ENCODE measurements at regions not wholly inside any gene's neighbourhood (a gene's known extent, or its start where the extent isn't known, plus 50 kb on each side); places are given as distances from the start of the nearest gene placed in this dataset.

DNA sequence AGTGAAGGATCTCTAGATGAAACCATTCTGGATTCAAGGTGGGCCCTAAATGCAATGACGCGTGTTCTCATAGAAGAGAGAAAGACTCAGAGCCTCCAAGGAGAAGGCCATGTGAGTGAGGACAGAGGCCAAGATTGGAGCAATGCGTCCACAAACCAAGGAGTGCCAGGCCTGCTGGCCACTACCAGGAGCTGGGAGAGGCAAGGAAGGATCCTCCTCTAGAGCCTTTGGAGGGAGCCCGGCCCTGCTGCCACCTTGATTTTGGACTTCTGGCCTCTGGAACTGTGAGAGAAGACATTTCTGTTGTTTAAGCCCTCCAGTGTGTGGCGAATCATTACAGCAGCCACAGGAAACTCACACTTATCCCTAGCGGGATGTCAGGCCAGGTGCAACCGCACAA, 52.7 kb upstream of the SHANK2 start:
- Histone ChIP-seq H3K9me3 (ENCODE audit: control insufficient read depth in 1 of 2, low read length in 2 of 2) (no peaks in the 10 kb centered on the region), H3K36me3 (ENCODE audit: control insufficient read depth in 1 of 2, insufficient read depth in 2 of 2, low read length in 2 of 2) (no peaks in the 10 kb centered on the region), H3K27me3 (ENCODE audit: low read depth, low read length) (no peaks in the 10 kb centered on the region), H3K27ac (ENCODE audit: low read length) (no peak overlapping the region), H3K4me3 (ENCODE audit: low read depth in 1 of 2, low read length in 2 of 2) (no peak overlapping the region), H3K4me1 (ENCODE audit: control insufficient read depth in 1 of 2, insufficient read depth in 2 of 2, low read length in 2 of 2) (no peaks in the 10 kb centered on the region)

GRCh38 chr11:71304491-71304890, 52.1 kb upstream of the SHANK2 start:
- no peaks in the 10 kb centered on the region for H3K36me3 ChIP-seq (ENCODE audit: control insufficient read depth in 1 of 2, insufficient read depth in 2 of 2, low read length in 2 of 2)
- no peaks in the 10 kb centered on the region for H3K27me3 ChIP-seq (ENCODE audit: low read depth, low read length)
- H3K4me1 ChIP-seq (ENCODE audit: control insufficient read depth in 1 of 2, insufficient read depth in 2 of 2, low read length in 2 of 2) = no peaks in the 10 kb centered on the region
- H3K4me3 ChIP-seq (ENCODE audit: low read depth in 1 of 2, low read length in 2 of 2) = no peak overlapping the region
- H3K9me3 ChIP-seq (ENCODE audit: control insufficient read depth in 1 of 2, low read length in 2 of 2) = no peaks in the 10 kb centered on the region
- H3K27ac ChIP-seq (ENCODE audit: low read length) = no peak overlapping the region

GRCh38 chr11:71304045-71304444, 51.7 kb upstream of the SHANK2 start:
- no peaks in the 10 kb centered on the region for H3K27me3 ChIP-seq (ENCODE audit: low read depth, low read length)
- H3K27ac ChIP-seq (ENCODE audit: low read length) = no peak overlapping the region
- H3K36me3 ChIP-seq (ENCODE audit: control insufficient read depth in 1 of 2, insufficient read depth in 2 of 2, low read length in 2 of 2) = no peaks in the 10 kb centered on the region
- H3K4me1 ChIP-seq (ENCODE audit: control insufficient read depth in 1 of 2, insufficient read depth in 2 of 2, low read length in 2 of 2) = no peaks in the 10 kb centered on the region
- H3K9me3 ChIP-seq (ENCODE audit: control insufficient read depth in 1 of 2, low read length in 2 of 2) = no peaks in the 10 kb centered on the region
- no peak overlapping the region for H3K4me3 ChIP-seq (ENCODE audit: low read depth in 1 of 2, low read length in 2 of 2)

DNA sequence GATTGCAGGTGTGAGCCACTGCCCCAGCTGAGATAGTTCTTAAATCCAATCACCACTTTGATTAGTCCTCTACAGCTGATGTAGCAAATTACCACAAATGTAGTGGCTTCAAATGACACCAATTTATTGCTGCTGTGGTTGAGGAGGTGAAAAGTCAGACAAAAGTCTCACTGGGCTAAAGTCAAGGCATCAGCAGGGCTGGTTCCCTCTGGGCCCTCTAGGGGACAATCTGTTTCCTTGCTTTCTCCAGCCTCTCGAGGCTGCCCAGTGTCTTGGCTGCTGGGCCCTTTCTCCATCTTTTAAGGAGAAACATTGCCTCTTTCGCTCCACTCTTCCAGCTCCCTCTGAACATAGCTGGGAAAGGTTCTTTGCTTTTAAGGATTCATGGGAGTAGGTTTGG, 50.5 kb upstream of the SHANK2 start:
- no peaks in the 10 kb centered on the region for H3K4me1 ChIP-seq (ENCODE audit: control insufficient read depth in 1 of 2, insufficient read depth in 2 of 2, low read length in 2 of 2)
- no peak overlapping the region for H3K27ac ChIP-seq (ENCODE audit: low read length)
- no peaks in the 10 kb centered on the region for H3K36me3 ChIP-seq (ENCODE audit: control insufficient read depth in 1 of 2, insufficient read depth in 2 of 2, low read length in 2 of 2)
- no peaks in the 10 kb centered on the region for H3K27me3 ChIP-seq (ENCODE audit: low read depth, low read length)
- H3K9me3 ChIP-seq (ENCODE audit: control insufficient read depth in 1 of 2, low read length in 2 of 2) = no peaks in the 10 kb centered on the region
- no peak overlapping the region for H3K4me3 ChIP-seq (ENCODE audit: low read depth in 1 of 2, low read length in 2 of 2)

DNA sequence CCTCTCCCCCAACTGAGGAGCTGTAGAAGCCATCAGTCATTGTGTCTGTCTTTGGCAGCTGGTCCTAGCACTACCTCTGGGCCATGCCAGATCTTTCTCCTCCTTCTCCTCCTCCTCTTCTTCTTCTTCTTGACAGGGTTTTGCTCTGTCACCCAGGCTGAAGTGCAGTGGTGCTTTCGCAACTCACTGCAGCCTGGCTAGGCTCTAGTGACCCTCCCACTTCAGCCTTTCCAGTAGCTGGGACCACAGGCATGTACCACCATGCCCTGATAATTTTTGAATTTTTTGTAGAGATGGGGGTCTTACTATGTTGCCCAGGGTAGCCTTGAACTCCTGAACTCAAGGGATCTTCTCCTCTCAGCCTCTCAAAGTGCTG, 50.1 kb upstream of the SHANK2 start:
- H3K27me3 ChIP-seq (ENCODE audit: low read depth, low read length) = no peaks in the 10 kb centered on the region
- H3K4me1 ChIP-seq (ENCODE audit: control insufficient read depth in 1 of 2, insufficient read depth in 2 of 2, low read length in 2 of 2) = no peaks in the 10 kb centered on the region
- H3K27ac ChIP-seq (ENCODE audit: low read length) = no peak overlapping the region
- no peaks in the 10 kb centered on the region for H3K36me3 ChIP-seq (ENCODE audit: control insufficient read depth in 1 of 2, insufficient read depth in 2 of 2, low read length in 2 of 2)
- no peak overlapping the region for H3K4me3 ChIP-seq (ENCODE audit: low read depth in 1 of 2, low read length in 2 of 2)
- no peaks in the 10 kb centered on the region for H3K9me3 ChIP-seq (ENCODE audit: control insufficient read depth in 1 of 2, low read length in 2 of 2)
